ENCODE measurements at regions not wholly inside any gene's neighbourhood (a gene's known extent, or its start where the extent isn't known, plus 50 kb on each side); places are given as distances from the start of the nearest gene placed in this dataset.

- TF ChIP-seq CLOCK (CRISPR knock-in tag; IDR thresholded peaks at IDR 0.05; ENCODE audit: borderline replicate concordance), result no peak
- no peak for TF ChIP-seq CREM (IDR thresholded peaks at IDR 0.05; ENCODE audit: low read depth)
- TF ChIP-seq, protein P1, sequence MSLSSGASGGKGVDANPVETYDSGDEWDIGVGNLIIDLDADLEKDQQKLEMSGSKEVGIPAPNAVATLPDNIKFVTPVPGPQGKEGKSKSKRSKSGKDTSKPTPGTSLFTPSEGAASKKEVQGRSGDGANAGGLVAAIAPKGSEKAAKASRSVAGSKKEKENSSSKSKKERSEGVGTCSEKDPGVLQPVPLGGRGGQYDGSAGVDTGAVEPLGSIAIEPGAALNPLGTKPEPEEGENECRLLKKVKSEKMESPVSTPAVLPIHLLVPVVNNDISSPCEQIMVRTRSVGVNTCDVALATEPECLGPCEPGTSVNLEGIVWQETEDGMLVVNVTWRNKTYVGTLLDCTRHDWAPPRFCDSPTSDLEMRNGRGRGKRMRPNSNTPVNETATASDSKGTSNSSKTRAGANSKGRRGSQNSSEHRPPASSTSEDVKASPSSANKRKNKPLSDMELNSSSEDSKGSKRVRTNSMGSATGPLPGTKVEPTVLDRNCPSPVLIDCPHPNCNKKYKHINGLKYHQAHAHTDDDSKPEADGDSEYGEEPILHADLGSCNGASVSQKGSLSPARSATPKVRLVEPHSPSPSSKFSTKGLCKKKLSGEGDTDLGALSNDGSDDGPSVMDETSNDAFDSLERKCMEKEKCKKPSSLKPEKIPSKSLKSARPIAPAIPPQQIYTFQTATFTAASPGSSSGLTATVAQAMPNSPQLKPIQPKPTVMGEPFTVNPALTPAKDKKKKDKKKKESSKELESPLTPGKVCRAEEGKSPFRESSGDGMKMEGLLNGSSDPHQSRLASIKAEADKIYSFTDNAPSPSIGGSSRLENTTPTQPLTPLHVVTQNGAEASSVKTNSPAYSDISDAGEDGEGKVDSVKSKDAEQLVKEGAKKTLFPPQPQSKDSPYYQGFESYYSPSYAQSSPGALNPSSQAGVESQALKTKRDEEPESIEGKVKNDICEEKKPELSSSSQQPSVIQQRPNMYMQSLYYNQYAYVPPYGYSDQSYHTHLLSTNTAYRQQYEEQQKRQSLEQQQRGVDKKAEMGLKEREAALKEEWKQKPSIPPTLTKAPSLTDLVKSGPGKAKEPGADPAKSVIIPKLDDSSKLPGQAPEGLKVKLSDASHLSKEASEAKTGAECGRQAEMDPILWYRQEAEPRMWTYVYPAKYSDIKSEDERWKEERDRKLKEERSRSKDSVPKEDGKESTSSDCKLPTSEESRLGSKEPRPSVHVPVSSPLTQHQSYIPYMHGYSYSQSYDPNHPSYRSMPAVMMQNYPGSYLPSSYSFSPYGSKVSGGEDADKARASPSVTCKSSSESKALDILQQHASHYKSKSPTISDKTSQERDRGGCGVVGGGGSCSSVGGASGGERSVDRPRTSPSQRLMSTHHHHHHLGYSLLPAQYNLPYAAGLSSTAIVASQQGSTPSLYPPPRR (CRISPR knock-in tag; IDR thresholded peaks at IDR 0.05; ENCODE audit: borderline replicate concordance), result no peak
- no peak for TF ChIP-seq ZNF589 (CRISPR knock-in tag; IDR thresholded peaks at IDR 0.05; ENCODE audit: low read depth)
- no peak for TF ChIP-seq NFE2L1 (tag; IDR thresholded peaks at IDR 0.05; ENCODE audit: borderline replicate concordance, low read depth)
- TF ChIP-seq HMG20B (CRISPR knock-in tag; IDR thresholded peaks at IDR 0.05), result no peak
These were observed 364.5 kb upstream of the LINC00305 start (continued) for GRCh38 chr18:64513401-64513800.

Data from K562 (cell line).